HEK293 (cell line): ENCODE measurements at regions not wholly inside any gene's neighbourhood (a gene's known extent, or its start where the extent isn't known, plus 50 kb on each side); places are given as distances from the start of the nearest gene placed in this dataset.

Experiments
- CTCF ChIA-PET: fragments of 350-600 bp; formaldehyde crosslinking; extraction: SDS; loops from one replicate; lab custom pipeline; 2021; ENCODE audit warnings: antibody characterized with exemption; lab: Yijun Ruan, JAX
- POLR2A ChIA-PET: fragments of 300-600 bp; formaldehyde crosslinking; extraction: SDS; loops from one replicate; lab custom pipeline; 2020; ENCODE audit warnings: antibody characterized with exemption, inconsistent platforms; lab: Yijun Ruan, JAX
- H3K27ac ChIP-seq: fragments of 200-500 bp; sonication (Bioruptor generic); 2 replicates; pipeline ENCODE4 v1.5.1; 2014; ENCODE audit warnings: low read depth, low read length, control low read depth, inconsistent platforms; ENCODE audit errors: extremely low read depth
- H3K36me3 ChIP-seq, 2 experiments: fragments of 200-500 bp in 1 of 2; sonication (Bioruptor generic) in 1 of 2; 1 replicate in 1 of 2; 2 replicates in 1 of 2; pipeline ENCODE4 v1.5.1; 2014 to 2017; ENCODE audit warnings: inconsistent platforms in 2 of 2, low read length in 2 of 2; ENCODE audit not compliant: control insufficient read depth in 2 of 2, insufficient read depth in 1 of 2
- H3K4me1 ChIP-seq: fragments of 200-500 bp; sonication (Bioruptor generic); 2 replicates; pipeline ENCODE4 v1.5.1; 2014; ENCODE audit warnings: mild to moderate bottlenecking, low read length, inconsistent platforms; ENCODE audit not compliant: control insufficient read depth, insufficient read depth
- H3K4me3 ChIP-seq: 2 replicates; pipeline ENCODE4 v1.5.1; 2011; ENCODE audit warnings: low read depth, mild to moderate bottlenecking, control low read depth, low read length, moderate library complexity
- H3K9me3 ChIP-seq: fragments of 200-500 bp; sonication (Bioruptor generic); 2 replicates; pipeline ENCODE4 v1.5.1; 2014; ENCODE audit warnings: low read depth, low read length, inconsistent platforms; ENCODE audit not compliant: control insufficient read depth, insufficient read depth
- HOXC10 ChIP-seq: sonication (generic); formaldehyde crosslinking; IDR thresholded peaks from 2 replicates; pipeline ENCODE4 v1.8.1; 2023; ENCODE audit warnings: mild to moderate bottlenecking, missing genetic modification reagents
- KLF17 ChIP-seq: fragments of 450-650 bp; formaldehyde crosslinking; IDR thresholded peaks from 2 replicates; pipeline ENCODE4 v1.5.1; 2016; ENCODE audit warnings: missing biosample characterization, missing genetic modification characterization
- PRDM6 ChIP-seq: fragments of 450-650 bp; formaldehyde crosslinking; IDR thresholded peaks from 2 replicates; pipeline ENCODE4 v1.5.1; 2017; ENCODE audit warnings: missing biosample characterization, missing genetic modification characterization
- SP2 ChIP-seq: fragments of 450-650 bp; formaldehyde crosslinking; IDR thresholded peaks from 2 replicates; pipeline ENCODE4 v1.5.1; 2016; ENCODE audit warnings: missing biosample characterization, missing genetic modification characterization
- SP3 ChIP-seq: fragments of 450-650 bp; formaldehyde crosslinking; IDR thresholded peaks from 2 replicates; pipeline ENCODE4 v1.5.1; 2016; ENCODE audit warnings: missing biosample characterization, missing genetic modification characterization
- ZBTB1 ChIP-seq: fragments of 450-650 bp; formaldehyde crosslinking; IDR thresholded peaks from 2 replicates; pipeline ENCODE4 v1.5.1; 2016; ENCODE audit warnings: missing biosample characterization, missing genetic modification characterization
- ZBTB44 ChIP-seq: fragments of 450-650 bp; IDR thresholded peaks from 2 replicates; pipeline ENCODE4 v1.5.1; 2018; ENCODE audit warnings: missing biosample characterization, mild to moderate bottlenecking, missing genetic modification characterization
- ZBTB48 ChIP-seq: fragments of 450-650 bp; formaldehyde crosslinking; IDR thresholded peaks from 2 replicates; pipeline ENCODE4 v1.5.1; 2016; ENCODE audit warnings: missing biosample characterization, missing genetic modification characterization
- ZFP37 ChIP-seq: fragments of 450-650 bp; formaldehyde crosslinking; IDR thresholded peaks from 2 replicates; pipeline ENCODE4 v1.5.1; 2016; ENCODE audit warnings: missing biosample characterization, missing genetic modification characterization
- ZFP69B ChIP-seq: fragments of 450-650 bp; formaldehyde crosslinking; IDR thresholded peaks from 2 replicates; pipeline ENCODE4 v1.5.1; 2016; ENCODE audit warnings: missing biosample characterization, missing genetic modification characterization
- ZNF114 ChIP-seq: fragments of 450-650 bp; formaldehyde crosslinking; IDR thresholded peaks from 2 replicates; pipeline ENCODE4 v1.5.0; 2017; ENCODE audit warnings: missing biosample characterization, missing genetic modification characterization
- ZNF140 ChIP-seq: fragments of 450-650 bp; formaldehyde crosslinking; IDR thresholded peaks from 2 replicates; pipeline ENCODE4 v1.5.1; 2016; ENCODE audit warnings: missing biosample characterization, missing genetic modification characterization
- ZNF19 ChIP-seq: fragments of 450-650 bp; formaldehyde crosslinking; IDR thresholded peaks from 2 replicates; pipeline ENCODE4; 2016; ENCODE audit warnings: missing biosample characterization, missing genetic modification characterization, low read depth
- ZNF221 ChIP-seq: fragments of 450-650 bp; formaldehyde crosslinking; IDR thresholded peaks from 2 replicates; pipeline ENCODE4 v1.5.1; 2017; ENCODE audit warnings: missing biosample characterization, missing genetic modification characterization, borderline replicate concordance
- ZNF239 ChIP-seq: fragments of 450-650 bp; formaldehyde crosslinking; IDR thresholded peaks from 2 replicates; pipeline ENCODE4 v1.5.1; 2016; ENCODE audit warnings: missing biosample characterization, missing genetic modification characterization
- ZNF311 ChIP-seq: fragments of 450-650 bp; formaldehyde crosslinking; IDR thresholded peaks from 2 replicates; pipeline ENCODE4 v1.5.1; 2017; ENCODE audit warnings: missing biosample characterization, missing genetic modification characterization, borderline replicate concordance
- ZNF341 ChIP-seq: fragments of 450-650 bp; formaldehyde crosslinking; IDR thresholded peaks from 2 replicates; pipeline ENCODE4; 2016; ENCODE audit warnings: low read depth, missing biosample characterization, missing genetic modification characterization
- ZNF354C ChIP-seq: fragments of 450-650 bp; formaldehyde crosslinking; IDR thresholded peaks from 2 replicates; pipeline ENCODE4 v1.5.1; 2016; ENCODE audit warnings: missing biosample characterization, missing genetic modification characterization, low read depth, borderline replicate concordance
- ZNF391 ChIP-seq: fragments of 450-650 bp; formaldehyde crosslinking; IDR thresholded peaks from 2 replicates; pipeline ENCODE4 v1.5.1; 2016; ENCODE audit warnings: low read depth, missing biosample characterization, missing genetic modification characterization, borderline replicate concordance
- ZNF426 ChIP-seq: fragments of 450-650 bp; formaldehyde crosslinking; IDR thresholded peaks from 2 replicates; pipeline ENCODE4 v1.5.1; 2017; ENCODE audit warnings: missing biosample characterization, missing genetic modification characterization, mild to moderate bottlenecking, inconsistent platforms, moderate library complexity
- ZNF514 ChIP-seq: fragments of 450-650 bp; formaldehyde crosslinking; IDR thresholded peaks from 2 replicates; pipeline ENCODE4 v1.5.1; 2016; ENCODE audit warnings: missing biosample characterization, missing genetic modification characterization
- ZNF544 ChIP-seq: fragments of 450-650 bp; formaldehyde crosslinking; IDR thresholded peaks from 2 replicates; pipeline ENCODE4 v1.5.0; 2017; ENCODE audit warnings: missing biosample characterization, missing genetic modification characterization
- ZSCAN30 ChIP-seq: fragments of 450-650 bp; IDR thresholded peaks from 2 replicates; pipeline ENCODE4 v1.5.1; 2018; ENCODE audit warnings: missing biosample characterization, mild to moderate bottlenecking, missing genetic modification characterization, moderate library complexity
- TF ChIP-seq, protein P1 (sequence below): fragments of 450-650 bp; formaldehyde crosslinking; IDR thresholded peaks from 2 replicates; pipeline ENCODE4 v1.5.1; 2016; ENCODE audit warnings: missing biosample characterization, missing genetic modification characterization, low read depth
- TF ChIP-seq, protein P2 (sequence below): fragments of 450-650 bp; formaldehyde crosslinking; optimal IDR thresholded peaks from 2 replicates; pipeline ENCODE3; 2016; ENCODE audit warnings: missing biosample characterization, mild to moderate bottlenecking, missing genetic modification characterization
- TF ChIP-seq, protein P3 (sequence below): fragments of 450-650 bp; formaldehyde crosslinking; IDR thresholded peaks from 2 replicates; pipeline ENCODE4 v1.5.1; 2016; ENCODE audit warnings: missing biosample characterization, missing genetic modification characterization, low read depth

GRCh38 chr2:138102664-138103063 lies 138.4 kb downstream of the HNMT start (continued):
- TF ChIP-seq, protein P1, sequence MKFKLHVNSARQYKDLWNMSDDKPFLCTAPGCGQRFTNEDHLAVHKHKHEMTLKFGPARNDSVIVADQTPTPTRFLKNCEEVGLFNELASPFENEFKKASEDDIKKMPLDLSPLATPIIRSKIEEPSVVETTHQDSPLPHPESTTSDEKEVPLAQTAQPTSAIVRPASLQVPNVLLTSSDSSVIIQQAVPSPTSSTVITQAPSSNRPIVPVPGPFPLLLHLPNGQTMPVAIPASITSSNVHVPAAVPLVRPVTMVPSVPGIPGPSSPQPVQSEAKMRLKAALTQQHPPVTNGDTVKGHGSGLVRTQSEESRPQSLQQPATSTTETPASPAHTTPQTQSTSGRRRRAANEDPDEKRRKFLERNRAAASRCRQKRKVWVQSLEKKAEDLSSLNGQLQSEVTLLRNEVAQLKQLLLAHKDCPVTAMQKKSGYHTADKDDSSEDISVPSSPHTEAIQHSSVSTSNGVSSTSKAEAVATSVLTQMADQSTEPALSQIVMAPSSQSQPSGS: no peak
- no peak for TF ChIP-seq SP3 (tag by site-specific recombination)

- Histone ChIP-seq H3K4me3 (no peak overlapping the region), H3K4me1 (no peaks in the 10 kb centered on the region)
- POLR2A ChIA-PET: no interaction called here
- TF ChIP-seq ZNF391 (no peak), ZFP37 (tag by site-specific recombination) (no peak), ZNF354C (tag by site-specific recombination) (no peak), SP3 (tag by site-specific recombination) (no peak), ZNF221 (no peak), ZNF311 (no peak), ZNF239 (tag by site-specific recombination) (no peak), ZBTB44 (no peak), ZNF114 (tag by site-specific recombination) (no peak), ZFP69B (tag by site-specific recombination) (no peak), ZSCAN30 (tag by site-specific recombination) (no peak), ZNF544 (no peak), ZNF19 (tag by site-specific recombination) (no peak), ZNF341 (tag by site-specific recombination) (no peak)
- TF ChIP-seq, protein P2, sequence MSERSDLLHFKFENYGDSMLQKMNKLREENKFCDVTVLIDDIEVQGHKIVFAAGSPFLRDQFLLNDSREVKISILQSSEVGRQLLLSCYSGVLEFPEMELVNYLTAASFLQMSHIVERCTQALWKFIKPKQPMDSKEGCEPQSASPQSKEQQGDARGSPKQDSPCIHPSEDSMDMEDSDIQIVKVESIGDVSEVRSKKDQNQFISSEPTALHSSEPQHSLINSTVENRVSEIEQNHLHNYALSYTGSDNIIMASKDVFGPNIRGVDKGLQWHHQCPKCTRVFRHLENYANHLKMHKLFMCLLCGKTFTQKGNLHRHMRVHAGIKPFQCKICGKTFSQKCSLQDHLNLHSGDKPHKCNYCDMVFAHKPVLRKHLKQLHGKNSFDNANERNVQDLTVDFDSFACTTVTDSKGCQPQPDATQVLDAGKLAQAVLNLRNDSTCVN (tag by site-specific recombination): no peak
- TF ChIP-seq, all 188 proteins: peak for 0
- Histone ChIP-seq H3K9me3 (no peaks in the 10 kb centered on the region), H3K27ac (no peak overlapping the region), H3K36me3 (no peaks in the 10 kb centered on the region)
- CTCF ChIA-PET: interaction anchor here (0.6 to 1.5 kb wide), 5 partner anchors 12 to 214 kb away, joined by 3 to 4 read pairs (median 3); no protein-coding TSS in a partner anchor
Observed at GRCh38 chr2:138103156-138103555, 138.9 kb downstream of the HNMT start.

- ChIA-PET CTCF (interaction anchor here (1.1 to 1.5 kb wide), 3 partner anchors 13 to 215 kb away, joined by 3 to 4 read pairs (median 3); no protein-coding TSS in a partner anchor), POLR2A (no interaction called here)
- Histone ChIP-seq H3K36me3 (no peaks in the 10 kb centered on the region), H3K4me3 (no peak overlapping the region), H3K4me1 (no peaks in the 10 kb centered on the region), H3K9me3 (no peaks in the 10 kb centered on the region), H3K27ac (no peak overlapping the region)
- no peak for TF ChIP-seq SP2 (tag by site-specific recombination)
- TF ChIP-seq HOXC10: no peak
- no peak for TF ChIP-seq PRDM6 (tag by site-specific recombination)
- no peak for TF ChIP-seq ZNF426 (tag by site-specific recombination)
- TF ChIP-seq ZNF140: no peak
- TF ChIP-seq ZBTB1 (tag by site-specific recombination): no peak
- TF ChIP-seq, protein P3, sequence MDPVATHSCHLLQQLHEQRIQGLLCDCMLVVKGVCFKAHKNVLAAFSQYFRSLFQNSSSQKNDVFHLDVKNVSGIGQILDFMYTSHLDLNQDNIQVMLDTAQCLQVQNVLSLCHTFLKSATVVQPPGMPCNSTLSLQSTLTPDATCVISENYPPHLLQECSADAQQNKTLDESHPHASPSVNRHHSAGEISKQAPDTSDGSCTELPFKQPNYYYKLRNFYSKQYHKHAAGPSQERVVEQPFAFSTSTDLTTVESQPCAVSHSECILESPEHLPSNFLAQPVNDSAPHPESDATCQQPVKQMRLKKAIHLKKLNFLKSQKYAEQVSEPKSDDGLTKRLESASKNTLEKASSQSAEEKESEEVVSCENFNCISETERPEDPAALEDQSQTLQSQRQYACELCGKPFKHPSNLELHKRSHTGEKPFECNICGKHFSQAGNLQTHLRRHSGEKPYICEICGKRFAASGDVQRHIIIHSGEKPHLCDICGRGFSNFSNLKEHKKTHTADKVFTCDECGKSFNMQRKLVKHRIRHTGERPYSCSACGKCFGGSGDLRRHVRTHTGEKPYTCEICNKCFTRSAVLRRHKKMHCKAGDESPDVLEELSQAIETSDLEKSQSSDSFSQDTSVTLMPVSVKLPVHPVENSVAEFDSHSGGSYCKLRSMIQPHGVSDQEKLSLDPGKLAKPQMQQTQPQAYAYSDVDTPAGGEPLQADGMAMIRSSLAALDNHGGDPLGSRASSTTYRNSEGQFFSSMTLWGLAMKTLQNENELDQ (tag by site-specific recombination): no peak
- no peak for TF ChIP-seq ZBTB48 (tag by site-specific recombination)
- no peak for TF ChIP-seq ZNF514 (tag by site-specific recombination)
- TF ChIP-seq KLF17: no peak
Observed at GRCh38 chr2:138104071-138104470, 139.8 kb downstream of the HNMT start.
